ENCODE measurements at regions not wholly inside any gene's neighbourhood (a gene's known extent, or its start where the extent isn't known, plus 50 kb on each side); places are given as distances from the start of the nearest gene placed in this dataset.
"Not testable (repeated sequence)": the region's sequence is repeated elsewhere in the genome, so short reads cannot be mapped to it uniquely, and the experiment has no call there.

- TF ChIP-seq CTCF (IDR thresholded peaks at IDR 0.05); POLR2AphosphoS5 (IDR thresholded peaks at IDR 0.05; ENCODE audit: insufficient read depth in 1 of 2, low read depth in 1 of 2); POLR2A (IDR thresholded peaks at IDR 0.05): not testable (repeated sequence)
These were observed 1012.9 kb downstream of the DIPK2A start for GRCh38 chr3:144984481-144984880.
